Fibroblast of pulmonary artery (primary cell): ENCODE measurements at regions not wholly inside any gene's neighbourhood (a gene's known extent, or its start where the extent isn't known, plus 50 kb on each side); places are given as distances from the start of the nearest gene placed in this dataset.

Experiments used
- DNase-seq: peaks from one replicate; pipeline ENCODE4 v3.0.0-alpha.2; 2010; ENCODE audit warnings: low read depth
- H3K4me3 ChIP-seq: replicated peaks from 2 replicates; pipeline ENCODE4 v1.5.1; 2011; ENCODE audit warnings: low read depth, mild to moderate bottlenecking, control low read depth, low read length, moderate library complexity
- CTCF ChIP-seq: IDR thresholded peaks from 2 replicates; pipeline ENCODE4 v1.5.1; 2011; ENCODE audit warnings: mild to moderate bottlenecking, control low read depth, low read length, inconsistent platforms; ENCODE audit errors: missing control alignments

GRCh38 chr2:176637142-176637485 is 367.9 kb downstream of the MTX2 start:
- DNase-seq = no peak
- no peak for TF ChIP-seq CTCF
- H3K4me3 ChIP-seq = peak overlapping the region; percentile 64

- TF ChIP-seq CTCF = no peak
- peak; percentile 40 for DNase-seq
These were observed 368.4 kb downstream of the MTX2 start for GRCh38 chr2:176637486-176638166.

GRCh38 chr2:176638167-176639015 is 369.1 kb downstream of the MTX2 start:
- peak overlapping the region; percentile 64 for H3K4me3 ChIP-seq
- TF ChIP-seq CTCF = peak; percentile 53
- peak; percentile 65 for DNase-seq

More at GRCh38 chr2:176637486-176638166, 368.4 kb downstream of the MTX2 start:
- peak overlapping the region; percentile 64 for H3K4me3 ChIP-seq

- DNase-seq = no peak
- no peak overlapping the region for H3K4me3 ChIP-seq
- TF ChIP-seq CTCF = no peak
These were observed 369.7 kb downstream of the MTX2 start for GRCh38 chr2:176639016-176639343.

- DNase-seq = no peak
- no peak for TF ChIP-seq CTCF
- no peak overlapping the region for H3K4me3 ChIP-seq
These were observed 370.4 kb downstream of the MTX2 start for GRCh38 chr2:176639671-176640070.

- no peak overlapping the region for H3K4me3 ChIP-seq
- no peak for DNase-seq
- TF ChIP-seq CTCF = no peak
These were observed 372.2 kb downstream of the MTX2 start for GRCh38 chr2:176641436-176641835.

- no peak for DNase-seq
These were observed 372.8 kb downstream of the MTX2 start for GRCh38 chr2:176642074-176642473.

More at GRCh38 chr2:176642074-176642473, 372.8 kb downstream of the MTX2 start:
- no peak overlapping the region for H3K4me3 ChIP-seq
- no peak for TF ChIP-seq CTCF
